ENCODE measurements at regions not wholly inside any gene's neighbourhood (a gene's known extent, or its start where the extent isn't known, plus 50 kb on each side); places are given as distances from the start of the nearest gene placed in this dataset.

DNA sequence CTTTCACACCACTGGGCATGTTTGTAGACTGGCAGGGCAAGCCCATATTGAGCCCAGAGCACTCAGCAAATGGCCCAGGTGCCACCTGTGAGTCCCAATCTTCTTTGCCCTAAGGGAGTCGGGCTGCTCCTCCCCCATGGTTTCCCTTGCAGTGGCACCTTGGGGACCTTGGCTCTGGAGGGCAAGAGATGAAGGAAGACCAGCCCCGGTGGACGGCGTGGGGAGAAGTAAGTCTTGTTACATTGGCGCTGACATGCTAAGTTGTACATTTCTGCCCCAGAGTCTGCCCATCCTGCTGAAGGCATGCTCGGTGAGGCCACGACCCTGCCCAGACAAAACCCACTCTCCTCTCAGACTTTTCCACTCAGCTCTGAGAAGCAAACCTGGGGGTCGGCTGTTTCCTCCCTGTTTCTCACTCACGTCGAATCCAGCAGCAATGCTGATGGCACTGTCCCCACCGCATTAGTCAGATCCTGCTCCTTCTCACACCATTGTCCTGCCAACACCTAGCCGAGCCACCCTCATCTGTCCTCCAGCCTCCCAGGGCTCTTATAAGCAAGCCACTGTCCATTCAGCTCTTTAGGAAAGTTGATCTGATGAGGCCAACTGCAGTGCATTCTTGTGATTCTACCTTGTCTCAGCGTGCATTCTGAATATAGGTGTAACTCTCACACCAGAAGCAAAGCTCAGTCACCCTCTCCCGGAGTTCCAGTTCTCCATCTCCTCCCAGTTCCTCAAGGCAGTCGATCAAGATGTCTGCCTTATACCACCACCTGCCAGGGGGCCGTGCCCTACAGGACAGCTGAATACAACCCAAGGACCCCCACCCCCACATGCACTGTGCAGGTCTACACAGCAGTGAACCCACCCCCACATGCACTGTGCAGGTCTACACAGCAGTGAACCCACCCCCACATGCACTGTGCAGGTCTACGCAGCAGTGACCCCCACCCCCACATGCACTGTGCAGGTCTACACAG lies 827.1 kb downstream of the TBC1D22A start:
- no peak overlapping the region for H3K9ac ChIP-seq (ENCODE audit: low read depth in 1 of 2, low read length in 2 of 2)
- no peak overlapping the region for H3K4me3 ChIP-seq (ENCODE audit: low read length in 2 of 2)

DNA sequence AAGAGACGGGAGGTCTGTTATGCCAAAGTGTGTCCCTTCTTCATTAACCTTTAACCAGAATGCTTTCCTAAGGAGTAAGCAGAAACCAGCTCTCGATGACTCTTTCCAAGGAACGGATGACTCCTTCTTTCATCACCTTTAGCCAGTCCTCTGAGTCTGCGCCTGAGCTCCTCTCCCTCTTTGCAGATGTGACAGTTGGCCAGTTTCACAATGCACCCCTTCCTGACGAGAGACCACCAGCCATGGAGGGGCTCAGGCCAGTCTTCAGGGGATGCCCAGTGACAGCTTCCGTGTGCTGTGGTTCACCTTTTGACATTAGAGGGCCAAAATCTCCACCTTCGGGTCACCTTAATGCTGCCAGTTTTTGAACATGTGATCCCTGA lies 826.1 kb downstream of the TBC1D22A start:
- H3K9me3 ChIP-seq (ENCODE audit: control insufficient read depth in 2 of 2, low read length in 2 of 2): peaks cover 0 to 3% of the 10 kb centered on the region in 2 donors

More for the DNA sequence above, 827.1 kb downstream of the TBC1D22A start:
- peaks cover 0 to 3% of the 10 kb centered on the region in 2 donors for H3K27me3 ChIP-seq (ENCODE audit: control insufficient read depth in 2 of 2, insufficient read depth in 2 of 2, low read length in 2 of 2)
- H3K36me3 ChIP-seq (ENCODE audit: control insufficient read depth in 2 of 2, insufficient read depth in 2 of 2, low read length in 2 of 2): no peaks in the 10 kb centered on the region
- no peaks in the 10 kb centered on the region for H3K4me1 ChIP-seq (ENCODE audit: control insufficient read depth in 2 of 2, insufficient read depth in 2 of 2, low read length in 2 of 2)
- no peaks in the 10 kb centered on the region for H3K9me3 ChIP-seq (ENCODE audit: control insufficient read depth in 2 of 2, low read length in 2 of 2)
- H3K27ac ChIP-seq (ENCODE audit: low read depth in 2 of 2, low read length in 2 of 2): no peak overlapping the region

DNA sequence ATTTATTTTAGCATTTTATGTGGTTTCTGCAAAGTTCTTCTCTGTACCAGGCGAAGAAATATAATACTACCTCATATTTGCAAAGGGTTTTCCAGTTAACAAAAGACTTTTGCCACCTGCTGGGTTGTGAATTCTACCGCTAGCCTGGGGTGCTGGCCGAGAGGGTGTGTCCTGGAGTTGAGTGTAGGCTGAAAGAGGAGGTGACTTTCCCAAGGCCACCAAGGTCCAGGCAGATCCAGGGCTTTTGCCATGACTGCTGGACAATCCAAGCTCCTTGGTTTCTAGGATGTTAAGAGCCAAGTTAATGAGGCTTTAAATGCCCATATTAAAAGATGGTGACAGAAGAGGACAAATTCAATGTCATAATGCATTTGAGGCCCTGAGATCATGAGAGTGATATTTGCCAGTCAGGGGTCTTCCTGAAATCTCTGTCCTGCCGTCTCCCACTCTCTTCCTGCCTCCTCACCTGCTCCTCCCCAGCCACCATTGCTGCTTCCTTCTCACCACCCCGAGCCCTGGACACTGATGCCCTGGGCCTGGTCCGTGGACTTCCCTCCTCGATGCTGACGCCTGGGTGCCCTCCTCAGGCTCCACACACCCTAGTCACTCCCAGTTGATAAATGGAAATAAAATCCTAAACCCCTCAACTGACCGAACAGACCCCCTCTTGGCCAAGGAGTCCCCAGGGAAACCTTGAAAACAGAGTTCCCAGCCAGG lies 825.6 kb downstream of the TBC1D22A start:
- Histone ChIP-seq H3K4me3 (ENCODE audit: low read length in 2 of 2) (no peak overlapping the region), H3K27ac (ENCODE audit: low read depth in 2 of 2, low read length in 2 of 2) (no peak overlapping the region), H3K36me3 (ENCODE audit: control insufficient read depth in 2 of 2, insufficient read depth in 2 of 2, low read length in 2 of 2) (no peaks in the 10 kb centered on the region), H3K9me3 (ENCODE audit: control insufficient read depth in 2 of 2, low read length in 2 of 2) (peaks cover 0 to 3% of the 10 kb centered on the region in 2 donors), H3K27me3 (ENCODE audit: control insufficient read depth in 2 of 2, insufficient read depth in 2 of 2, low read length in 2 of 2) (peaks cover 0 to 3% of the 10 kb centered on the region in 2 donors), H3K9ac (ENCODE audit: low read depth in 1 of 2, low read length in 2 of 2) (no peak overlapping the region), H3K4me1 (ENCODE audit: control insufficient read depth in 2 of 2, insufficient read depth in 2 of 2, low read length in 2 of 2) (no peaks in the 10 kb centered on the region)

More for the DNA sequence above, 826.1 kb downstream of the TBC1D22A start:
- Histone ChIP-seq H3K4me1 (ENCODE audit: control insufficient read depth in 2 of 2, insufficient read depth in 2 of 2, low read length in 2 of 2) (no peaks in the 10 kb centered on the region), H3K27me3 (ENCODE audit: control insufficient read depth in 2 of 2, insufficient read depth in 2 of 2, low read length in 2 of 2) (peaks cover 0 to 3% of the 10 kb centered on the region in 2 donors), H3K36me3 (ENCODE audit: control insufficient read depth in 2 of 2, insufficient read depth in 2 of 2, low read length in 2 of 2) (no peaks in the 10 kb centered on the region), H3K4me3 (ENCODE audit: low read length in 2 of 2) (no peak overlapping the region), H3K27ac (ENCODE audit: low read depth in 2 of 2, low read length in 2 of 2) (no peak overlapping the region), H3K9ac (ENCODE audit: low read depth in 1 of 2, low read length in 2 of 2) (no peak overlapping the region)

DNA sequence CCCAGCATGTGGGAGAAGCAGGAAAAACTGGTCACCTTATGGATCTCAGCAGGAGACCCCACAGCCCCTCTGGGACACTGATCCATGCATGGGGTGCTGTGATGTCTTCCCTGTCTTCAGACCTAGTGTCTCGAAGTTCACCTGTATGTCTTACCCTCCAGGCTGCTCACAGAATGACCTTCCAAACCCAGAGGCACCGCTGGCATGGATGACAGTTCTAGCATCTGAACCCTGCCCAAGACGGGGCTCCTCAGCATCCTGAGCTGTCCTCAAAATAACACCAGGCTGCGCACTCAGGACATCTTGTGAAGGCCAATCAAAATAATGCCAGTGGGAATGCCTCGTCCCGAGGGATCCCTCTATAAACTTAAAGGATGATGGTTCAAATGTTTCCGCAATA lies 824.9 kb downstream of the TBC1D22A start:
- Histone ChIP-seq H3K4me3 (ENCODE audit: low read length in 2 of 2) (no peak overlapping the region), H3K27ac (ENCODE audit: low read depth in 2 of 2, low read length in 2 of 2) (no peak overlapping the region), H3K27me3 (ENCODE audit: control insufficient read depth in 2 of 2, insufficient read depth in 2 of 2, low read length in 2 of 2) (peaks cover 0 to 3% of the 10 kb centered on the region in 2 donors), H3K36me3 (ENCODE audit: control insufficient read depth in 2 of 2, insufficient read depth in 2 of 2, low read length in 2 of 2) (no peaks in the 10 kb centered on the region), H3K9me3 (ENCODE audit: control insufficient read depth in 2 of 2, low read length in 2 of 2) (peaks cover 0 to 3% of the 10 kb centered on the region in 2 donors), H3K4me1 (ENCODE audit: control insufficient read depth in 2 of 2, insufficient read depth in 2 of 2, low read length in 2 of 2) (no peaks in the 10 kb centered on the region), H3K9ac (ENCODE audit: low read depth in 1 of 2, low read length in 2 of 2) (no peak overlapping the region)

DNA sequence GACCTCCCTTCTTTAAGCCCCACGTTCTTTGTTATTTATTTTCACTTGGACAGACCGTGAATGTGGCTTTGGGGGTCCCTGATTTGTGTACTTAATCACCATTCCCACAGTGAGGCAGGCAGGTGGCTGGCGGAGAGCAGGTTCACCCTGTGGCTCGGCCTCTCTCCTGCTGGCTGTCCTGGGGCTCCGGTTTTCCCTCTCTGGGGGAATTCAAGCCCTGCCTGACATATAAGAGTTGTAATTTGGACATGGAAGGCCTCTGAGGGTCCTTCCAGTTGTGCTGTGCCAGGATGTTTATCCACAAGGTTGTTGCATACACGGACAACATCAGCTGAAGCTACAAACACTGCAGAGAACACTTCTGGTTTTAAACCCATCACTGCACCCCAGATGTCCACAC lies 824.5 kb downstream of the TBC1D22A start:
- H3K9ac ChIP-seq (ENCODE audit: low read depth in 1 of 2, low read length in 2 of 2): no peak overlapping the region

DNA sequence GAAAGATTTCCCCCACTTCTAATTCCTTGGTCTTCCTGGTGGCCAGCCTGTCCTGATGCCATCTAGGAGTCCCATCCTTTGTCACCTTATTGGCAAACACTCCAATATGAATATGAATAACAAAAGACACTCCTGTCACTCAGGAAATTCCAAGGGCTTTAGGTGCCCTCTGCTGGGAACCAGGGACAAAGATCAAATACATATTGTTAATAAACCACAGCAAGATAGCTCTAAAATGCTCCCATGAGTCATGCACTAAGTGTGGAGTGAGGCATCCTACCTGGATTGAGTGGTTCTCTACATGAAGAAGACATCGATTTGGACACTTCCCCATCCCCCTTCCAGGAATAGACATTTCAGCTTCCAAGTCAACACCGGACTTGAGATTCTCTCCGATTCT lies 823.6 kb downstream of the TBC1D22A start:
- H3K9ac ChIP-seq (ENCODE audit: low read depth in 1 of 2, low read length in 2 of 2): no peak overlapping the region
- no peaks in the 10 kb centered on the region for H3K36me3 ChIP-seq (ENCODE audit: control insufficient read depth in 2 of 2, insufficient read depth in 2 of 2, low read length in 2 of 2)
- no peak overlapping the region for H3K4me3 ChIP-seq (ENCODE audit: low read length in 2 of 2)
- peaks cover 0 to 3% of the 10 kb centered on the region in 2 donors for H3K9me3 ChIP-seq (ENCODE audit: control insufficient read depth in 2 of 2, low read length in 2 of 2)
- peaks cover 0 to 3% of the 10 kb centered on the region in 2 donors for H3K27me3 ChIP-seq (ENCODE audit: control insufficient read depth in 2 of 2, insufficient read depth in 2 of 2, low read length in 2 of 2)
- no peak overlapping the region for H3K27ac ChIP-seq (ENCODE audit: low read depth in 2 of 2, low read length in 2 of 2)
- H3K4me1 ChIP-seq (ENCODE audit: control insufficient read depth in 2 of 2, insufficient read depth in 2 of 2, low read length in 2 of 2): no peaks in the 10 kb centered on the region

More for the DNA sequence above, 824.5 kb downstream of the TBC1D22A start:
- Histone ChIP-seq H3K27ac (ENCODE audit: low read depth in 2 of 2, low read length in 2 of 2) (no peak overlapping the region), H3K27me3 (ENCODE audit: control insufficient read depth in 2 of 2, insufficient read depth in 2 of 2, low read length in 2 of 2) (peaks cover 0 to 3% of the 10 kb centered on the region in 2 donors), H3K36me3 (ENCODE audit: control insufficient read depth in 2 of 2, insufficient read depth in 2 of 2, low read length in 2 of 2) (no peaks in the 10 kb centered on the region), H3K4me3 (ENCODE audit: low read length in 2 of 2) (no peak overlapping the region), H3K4me1 (ENCODE audit: control insufficient read depth in 2 of 2, insufficient read depth in 2 of 2, low read length in 2 of 2) (no peaks in the 10 kb centered on the region), H3K9me3 (ENCODE audit: control insufficient read depth in 2 of 2, low read length in 2 of 2) (peaks cover 0 to 3% of the 10 kb centered on the region in 2 donors)

DNA sequence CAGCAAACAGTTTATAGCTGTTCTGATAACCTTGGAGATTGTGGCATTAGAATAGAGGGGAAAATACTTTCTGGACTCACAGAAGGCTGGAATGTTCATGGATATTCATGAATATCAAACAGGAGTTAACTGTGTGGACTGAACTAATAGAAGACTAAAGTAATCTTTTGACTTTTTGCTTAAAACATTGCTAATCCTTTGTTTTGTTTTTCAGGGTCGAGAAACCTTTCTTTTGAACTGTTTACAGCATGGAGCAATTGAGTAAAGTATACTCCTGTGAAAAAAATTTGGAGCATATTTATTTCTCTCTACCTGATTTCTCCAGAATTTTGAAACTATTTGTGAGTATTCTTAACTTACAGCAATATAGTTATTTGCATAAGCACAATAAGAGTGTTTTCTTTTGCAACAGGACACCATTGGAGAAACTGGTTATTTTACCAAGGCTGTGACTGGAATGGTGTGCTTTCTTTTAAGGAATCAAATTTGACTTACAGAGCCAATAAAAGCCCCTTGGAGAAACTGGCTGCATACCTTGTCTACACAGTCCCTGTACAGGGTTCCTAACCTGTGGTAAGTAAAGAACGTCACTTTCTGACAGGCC lies 821.6 kb downstream of the TBC1D22A start:
- no peak overlapping the region for H3K4me3 ChIP-seq (ENCODE audit: low read length in 2 of 2)
- H3K36me3 ChIP-seq (ENCODE audit: control insufficient read depth in 2 of 2, insufficient read depth in 2 of 2, low read length in 2 of 2): no peaks in the 10 kb centered on the region
- peaks cover 0 to 2% of the 10 kb centered on the region in 2 donors for H3K27me3 ChIP-seq (ENCODE audit: control insufficient read depth in 2 of 2, insufficient read depth in 2 of 2, low read length in 2 of 2)
- no peaks in the 10 kb centered on the region for H3K4me1 ChIP-seq (ENCODE audit: control insufficient read depth in 2 of 2, insufficient read depth in 2 of 2, low read length in 2 of 2)
- H3K27ac ChIP-seq (ENCODE audit: low read depth in 2 of 2, low read length in 2 of 2): no peak overlapping the region
- no peak overlapping the region for H3K9ac ChIP-seq (ENCODE audit: low read depth in 1 of 2, low read length in 2 of 2)
- peaks cover 0 to 3% of the 10 kb centered on the region in 2 donors for H3K9me3 ChIP-seq (ENCODE audit: control insufficient read depth in 2 of 2, low read length in 2 of 2)

DNA sequence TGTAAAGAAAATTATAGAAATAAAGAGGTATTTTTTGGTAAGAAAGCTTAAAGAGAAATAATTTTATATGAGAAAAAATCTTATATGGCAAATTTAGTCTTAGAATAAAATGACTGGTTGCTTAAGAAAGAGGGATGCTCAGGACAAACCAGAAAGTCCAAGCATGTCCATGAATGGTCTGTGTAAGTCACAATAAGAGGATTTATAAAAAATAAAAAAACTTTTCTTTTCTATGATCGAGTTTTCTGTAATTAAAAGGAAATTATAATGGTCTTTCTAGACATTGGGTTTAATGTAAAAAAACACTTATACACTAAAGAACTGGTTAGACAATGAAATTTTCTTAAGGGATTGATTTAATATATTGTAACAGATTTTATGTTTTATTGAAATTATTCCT lies 819.6 kb downstream of the TBC1D22A start:
- Histone ChIP-seq H3K4me3 (ENCODE audit: low read length in 2 of 2) (no peak overlapping the region), H3K4me1 (ENCODE audit: control insufficient read depth in 2 of 2, insufficient read depth in 2 of 2, low read length in 2 of 2) (no peaks in the 10 kb centered on the region), H3K9ac (ENCODE audit: low read depth in 1 of 2, low read length in 2 of 2) (no peak overlapping the region), H3K27ac (ENCODE audit: low read depth in 2 of 2, low read length in 2 of 2) (no peak overlapping the region), H3K36me3 (ENCODE audit: control insufficient read depth in 2 of 2, insufficient read depth in 2 of 2, low read length in 2 of 2) (no peaks in the 10 kb centered on the region), H3K27me3 (ENCODE audit: control insufficient read depth in 2 of 2, insufficient read depth in 2 of 2, low read length in 2 of 2) (no peaks in the 10 kb centered on the region), H3K9me3 (ENCODE audit: control insufficient read depth in 2 of 2, low read length in 2 of 2) (peaks cover 0 to 3% of the 10 kb centered on the region in 2 donors)

DNA sequence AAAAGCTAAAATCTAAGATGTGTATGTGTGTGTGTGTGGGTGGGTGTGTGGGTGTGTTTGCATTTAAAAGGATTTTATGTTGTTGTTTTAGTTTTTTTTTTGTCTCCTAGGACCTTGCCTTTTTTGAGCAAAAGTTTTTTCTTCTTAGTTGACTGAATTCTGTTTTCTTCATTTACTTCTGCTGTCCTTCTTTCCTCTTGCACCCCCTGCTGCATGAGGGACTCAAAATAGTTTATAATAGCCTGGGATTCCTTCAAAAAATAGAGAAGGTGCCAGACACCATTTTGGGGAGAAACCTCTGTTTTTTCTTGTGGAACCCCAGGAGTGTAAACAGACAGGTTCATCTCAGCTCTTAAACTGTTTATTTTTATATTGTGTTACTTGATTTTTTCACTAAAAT lies 817.7 kb downstream of the TBC1D22A start:
- Histone ChIP-seq H3K27me3 (ENCODE audit: control insufficient read depth in 2 of 2, insufficient read depth in 2 of 2, low read length in 2 of 2) (peaks cover 0 to 3% of the 10 kb centered on the region in 2 donors), H3K36me3 (ENCODE audit: control insufficient read depth in 2 of 2, insufficient read depth in 2 of 2, low read length in 2 of 2) (no peaks in the 10 kb centered on the region), H3K27ac (ENCODE audit: low read depth in 2 of 2, low read length in 2 of 2) (no peak overlapping the region), H3K4me1 (ENCODE audit: control insufficient read depth in 2 of 2, insufficient read depth in 2 of 2, low read length in 2 of 2) (no peaks in the 10 kb centered on the region), H3K4me3 (ENCODE audit: low read length in 2 of 2) (no peak overlapping the region), H3K9ac (ENCODE audit: low read depth in 1 of 2, low read length in 2 of 2) (no peak overlapping the region), H3K9me3 (ENCODE audit: control insufficient read depth in 2 of 2, low read length in 2 of 2) (peaks cover 0 to 3% of the 10 kb centered on the region in 2 donors)

DNA sequence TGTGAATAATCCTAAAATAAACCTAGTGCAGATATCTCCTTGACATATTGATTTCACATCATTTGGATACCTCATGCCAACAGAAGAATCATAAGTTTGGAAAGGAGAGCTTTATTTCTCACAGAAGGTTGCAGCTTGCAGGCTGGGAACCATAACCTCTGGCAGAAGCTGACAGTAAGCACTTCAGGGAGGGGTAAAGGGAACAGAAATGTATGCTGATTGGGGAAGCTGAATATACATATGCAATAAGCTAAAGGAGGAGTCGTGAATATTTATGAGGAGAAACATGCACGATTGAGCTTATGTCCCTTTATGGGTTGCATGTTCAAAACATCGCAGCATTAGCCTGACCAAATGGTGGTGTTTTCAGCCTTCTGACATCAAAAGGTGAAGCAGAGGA lies 814.5 kb downstream of the TBC1D22A start:
- Histone ChIP-seq H3K9ac (ENCODE audit: low read depth in 1 of 2, low read length in 2 of 2) (no peak overlapping the region), H3K27ac (ENCODE audit: low read depth in 2 of 2, low read length in 2 of 2) (no peak overlapping the region)

More for the DNA sequence above, 814.5 kb downstream of the TBC1D22A start:
- Histone ChIP-seq H3K9me3 (ENCODE audit: control insufficient read depth in 2 of 2, low read length in 2 of 2) (no peaks in the 10 kb centered on the region), H3K36me3 (ENCODE audit: control insufficient read depth in 2 of 2, insufficient read depth in 2 of 2, low read length in 2 of 2) (no peaks in the 10 kb centered on the region), H3K27me3 (ENCODE audit: control insufficient read depth in 2 of 2, insufficient read depth in 2 of 2, low read length in 2 of 2) (peaks cover 0 to 3% of the 10 kb centered on the region in 2 donors), H3K4me3 (ENCODE audit: low read length in 2 of 2) (no peak overlapping the region), H3K4me1 (ENCODE audit: control insufficient read depth in 2 of 2, insufficient read depth in 2 of 2, low read length in 2 of 2) (no peaks in the 10 kb centered on the region)
